Endothelial cell of umbilical vein (primary cell): ENCODE measurements at regions not wholly inside any gene's neighbourhood (a gene's known extent, or its start where the extent isn't known, plus 50 kb on each side); places are given as distances from the start of the nearest gene placed in this dataset.

Experiments used
- CTCF ChIP-seq, 2 donors: IDR thresholded peaks; 1 replicate in 1 of 2; 2 replicates in 1 of 2; pipeline ENCODE4 v1.5.1; 2011; ENCODE audit warnings: low read length in 2 of 2, mild to moderate bottlenecking in 2 of 2, moderate library complexity in 2 of 2, control low read depth in 1 of 2, inconsistent platforms in 1 of 2, low read depth in 1 of 2; ENCODE audit not compliant: insufficient read depth in 1 of 2; ENCODE audit errors: extremely low read depth in 1 of 2
- EZH2 ChIP-seq: IDR thresholded peaks from 2 replicates; pipeline ENCODE4 v1.6.1; 2012; ENCODE audit warnings: borderline replicate concordance, low read depth, mild to moderate bottlenecking, moderate library complexity, low read length, inconsistent platforms; ENCODE audit not compliant: severe bottlenecking
- JUN ChIP-seq: IDR thresholded peaks from 2 replicates; pipeline ENCODE4 v1.6.1; 2011; ENCODE audit warnings: borderline replicate concordance, low read depth; ENCODE audit not compliant: insufficient read length, insufficient read depth
- MAX ChIP-seq: IDR thresholded peaks from 2 replicates; pipeline ENCODE4 v1.6.1; 2011; ENCODE audit not compliant: insufficient read depth, insufficient read length
- MYC ChIP-seq: IDR thresholded peaks from one replicate; pipeline ENCODE4 v1.6.1; 2011; ENCODE audit warnings: mild to moderate bottlenecking, low read depth, low read length
- POLR2A ChIP-seq: IDR thresholded peaks from 2 replicates; pipeline ENCODE4 v1.6.1; 2012; ENCODE audit warnings: low read depth, mild to moderate bottlenecking, control low read depth, low read length
- POLR2AphosphoS5 ChIP-seq: IDR thresholded peaks from 2 replicates; pipeline ENCODE4 v1.6.1; 2012; ENCODE audit warnings: low read depth, mild to moderate bottlenecking, control low read depth, low read length, moderate library complexity; ENCODE audit not compliant: insufficient read depth

GRCh38 chr2:21800356-21800755 lies 676.6 kb downstream of the TDRD15 start:
- TF ChIP-seq CTCF (IDR thresholded peaks at IDR 0.05; ENCODE audit: extremely low read depth in 1 of 2, insufficient read depth in 1 of 2, low read depth in 1 of 2, low read length in 2 of 2) (no peak), POLR2A (no peak), POLR2AphosphoS5 (no peak), MYC (no peak), MAX (no peak), EZH2 (no peak), JUN (no peak)
